ENCODE measurements at regions not wholly inside any gene's neighbourhood (a gene's known extent, or its start where the extent isn't known, plus 50 kb on each side); places are given as distances from the start of the nearest gene placed in this dataset.
A peak's percentile ranks its signal among the peaks of the same experiment; 100 is the strongest.

DNA sequence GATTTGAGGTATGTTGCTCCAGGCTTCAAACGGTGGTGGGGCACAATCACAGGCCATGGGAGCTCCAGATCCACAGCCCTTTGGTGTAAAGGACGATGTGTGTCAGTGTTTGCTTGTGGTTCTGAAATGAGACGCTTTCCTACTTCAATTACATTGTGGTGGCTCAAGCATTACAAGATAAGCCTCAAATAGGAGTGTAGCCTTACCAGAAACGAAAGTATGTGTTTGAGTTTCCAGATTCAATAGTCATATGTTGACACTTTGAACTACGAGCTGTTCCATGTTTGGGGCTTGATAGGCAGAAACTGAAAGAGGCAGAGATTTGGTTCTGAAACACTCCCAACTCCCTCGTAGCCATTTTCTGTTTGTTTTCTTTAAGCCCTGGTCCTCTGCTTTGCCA, 187.1 kb downstream of the MYLK4 start:
- peak in 2 of 3 donors; percentile 17 to 23 for DNase-seq (ENCODE audit: low read depth in 2 of 3, low spot score in 1 of 3)

DNA sequence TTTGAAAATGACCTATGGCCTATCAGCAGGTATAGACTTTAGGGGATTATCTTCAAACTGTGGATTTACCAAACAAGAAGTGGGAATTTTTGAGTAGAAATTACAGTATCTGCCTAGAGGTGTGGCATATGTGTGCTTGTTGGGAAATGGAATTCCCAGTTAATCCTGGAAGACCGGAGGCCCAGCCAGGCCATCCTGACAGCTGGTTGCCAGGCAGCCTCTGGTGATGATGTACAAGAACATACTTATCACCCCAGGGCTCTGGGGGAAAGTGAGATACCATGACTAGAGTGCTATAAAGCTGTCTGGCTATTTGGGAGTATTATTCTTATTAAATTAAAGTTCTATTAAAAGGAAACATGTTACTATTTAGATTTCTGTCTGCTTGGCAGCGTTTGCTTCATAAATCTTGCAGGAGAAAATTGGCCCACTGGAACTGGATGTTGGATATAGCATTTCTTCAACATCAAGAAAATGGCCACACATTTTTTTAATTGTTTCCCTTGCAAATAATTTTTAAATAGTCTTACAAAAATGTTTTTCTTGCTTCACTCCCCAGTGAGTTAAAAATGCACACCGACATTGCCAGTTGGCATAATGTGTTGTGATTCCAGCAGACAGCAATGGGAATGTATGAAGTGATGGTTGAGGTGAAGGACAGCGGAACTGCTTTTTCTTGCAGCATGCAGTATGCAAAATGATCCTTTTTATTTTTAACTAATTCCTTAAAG, 187.8 kb downstream of the MYLK4 start:
- no peak for DNase-seq (ENCODE audit: low read depth in 2 of 3, low spot score in 1 of 3)

DNA sequence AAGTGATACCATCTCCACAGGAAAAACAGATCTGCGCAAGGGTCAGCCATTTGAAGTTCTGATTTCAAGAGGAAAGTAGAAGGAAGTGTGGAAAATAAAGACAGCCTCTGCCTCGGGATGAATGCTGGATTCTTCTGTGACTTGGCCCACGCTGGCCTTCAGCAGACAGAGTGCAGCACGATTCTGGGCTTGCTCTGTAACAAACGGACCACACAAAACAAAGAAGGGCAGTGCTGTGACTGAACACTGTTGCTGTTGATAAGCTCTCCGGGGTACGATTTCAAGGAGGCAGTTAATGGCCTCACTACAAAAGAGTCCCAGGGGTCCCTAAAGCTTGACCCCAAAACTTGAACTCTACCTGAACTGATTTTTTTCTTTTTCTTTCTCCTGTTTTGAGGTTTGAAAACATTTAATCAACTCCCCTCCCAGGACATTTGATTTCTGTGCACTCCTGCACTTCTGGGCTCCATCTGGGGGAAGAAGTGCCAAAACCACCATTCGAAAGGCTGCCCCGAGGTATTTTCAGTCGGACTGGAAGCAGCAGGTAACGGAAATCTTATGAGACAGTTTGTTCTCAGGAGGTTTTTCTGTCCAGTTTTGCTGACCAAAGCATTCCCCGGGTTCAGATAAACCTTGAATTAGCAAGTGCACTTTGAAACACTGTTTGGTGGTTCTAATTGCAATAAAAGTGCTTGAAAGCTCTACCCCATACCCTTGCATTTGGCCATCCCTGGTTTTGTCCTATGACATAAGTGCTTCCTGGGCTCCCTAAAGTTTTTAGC, 189.6 kb downstream of the MYLK4 start:
- DNase-seq (ENCODE audit: low read depth in 2 of 3, low spot score in 1 of 3): no peak

DNA sequence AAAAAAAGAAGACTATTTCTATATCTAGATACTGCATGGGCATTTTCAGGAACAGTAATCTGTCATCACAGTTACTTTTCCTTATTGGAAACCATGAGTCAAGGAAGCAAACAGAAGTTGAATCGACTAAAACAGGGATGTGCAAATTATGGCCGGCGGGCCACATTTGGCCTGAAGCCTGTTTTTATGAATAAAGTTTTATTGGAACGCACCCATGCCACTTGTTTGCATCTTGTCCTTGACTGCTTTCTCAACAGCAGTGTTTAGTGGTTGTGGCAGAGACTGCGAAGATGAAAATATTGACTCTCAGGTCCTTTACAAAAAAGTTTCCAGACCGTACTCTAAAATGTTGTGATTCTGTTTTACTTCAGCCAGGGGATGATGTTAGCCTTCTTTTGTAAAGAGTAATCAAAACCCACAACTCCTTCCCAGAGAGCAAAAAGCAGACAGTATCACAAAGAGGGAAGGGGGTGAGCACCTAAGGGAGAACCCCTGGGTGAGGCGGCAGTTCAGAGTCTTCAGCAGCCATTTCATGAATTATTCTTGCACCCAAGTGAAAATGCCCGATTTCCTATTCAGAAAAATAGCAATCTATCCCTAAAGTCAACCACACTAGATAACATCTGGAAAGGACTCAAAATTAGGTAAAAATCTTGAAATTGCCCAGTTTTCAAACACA, 190.4 kb downstream of the MYLK4 start:
- DNase-seq (ENCODE audit: low read depth in 2 of 3, low spot score in 1 of 3): no peak

DNA sequence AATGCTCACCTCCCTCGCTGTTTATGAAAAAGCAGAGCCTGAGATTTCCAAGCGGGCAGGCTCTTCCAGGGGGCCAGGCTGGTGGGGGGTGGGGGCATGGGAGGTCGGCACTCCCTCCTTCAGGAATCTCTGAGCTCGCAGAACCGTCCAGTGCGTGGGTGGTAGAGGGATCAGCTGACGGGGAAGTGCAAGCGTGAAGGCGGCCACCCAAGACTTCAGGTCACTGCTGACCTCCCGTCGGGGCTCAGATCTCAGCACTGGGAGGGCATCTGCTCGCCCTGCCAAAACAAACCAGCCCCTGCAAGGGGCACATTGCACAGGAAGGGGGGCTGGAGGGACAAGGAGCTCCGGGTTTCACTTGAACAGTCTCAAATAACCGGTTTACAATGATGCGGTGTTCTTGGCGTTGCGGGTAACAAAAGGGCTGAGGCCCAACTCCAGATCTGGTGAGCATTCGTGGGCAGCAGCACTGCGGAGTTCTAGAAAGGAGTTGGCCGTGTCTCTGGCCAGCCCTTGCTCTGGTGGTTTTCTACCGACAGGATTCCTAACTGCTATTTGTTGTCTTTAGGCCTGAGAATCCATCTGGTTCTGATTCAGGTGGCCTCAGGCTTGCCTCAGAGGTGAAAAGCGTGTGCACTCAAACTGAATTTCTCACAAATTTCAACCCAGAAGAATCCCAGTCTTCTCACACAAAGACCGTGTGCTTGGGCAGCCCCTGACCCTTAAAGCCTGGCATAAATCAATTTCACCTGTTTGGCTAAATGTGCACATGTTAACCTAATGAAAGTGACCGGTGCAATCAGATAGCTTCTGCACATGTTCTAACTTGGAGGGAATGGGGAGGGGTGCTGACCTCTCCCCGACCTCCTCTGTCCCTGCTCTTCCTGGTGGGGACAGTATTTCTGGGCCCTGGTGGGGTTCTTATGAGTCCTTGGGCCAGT, 191.6 kb downstream of the MYLK4 start:
- DNase-seq (ENCODE audit: low read depth in 2 of 3, low spot score in 1 of 3): no peak

DNA sequence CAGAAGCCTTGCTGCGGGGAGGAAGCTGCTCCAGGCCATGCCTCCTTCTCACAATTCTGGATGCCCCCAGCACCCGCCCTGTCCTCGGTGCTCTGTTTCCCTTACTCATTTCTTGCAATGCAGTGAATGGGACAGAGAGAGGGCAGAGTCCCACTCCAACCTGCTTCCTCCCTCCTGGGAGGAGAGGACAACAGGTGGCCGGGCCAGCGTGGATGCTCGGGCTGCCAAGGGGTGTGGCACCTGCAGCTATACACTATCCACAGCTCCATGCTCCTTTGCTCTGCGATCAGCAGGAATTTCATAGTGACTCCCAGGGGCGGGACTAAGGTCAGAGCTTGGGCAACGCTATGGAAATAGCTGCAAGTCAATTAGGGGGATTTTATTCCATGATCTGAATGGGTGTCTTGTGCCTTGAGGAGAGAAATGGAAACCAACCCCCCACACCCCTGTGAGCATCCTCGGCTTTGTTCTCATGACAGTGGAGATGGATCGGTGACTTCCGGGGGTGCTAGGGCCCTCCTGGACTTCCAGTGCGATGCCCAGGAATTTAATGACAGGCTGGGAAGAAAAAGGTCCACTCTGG, 192.5 kb downstream of the MYLK4 start:
- no peak for DNase-seq (ENCODE audit: low read depth in 2 of 3, low spot score in 1 of 3)

DNA sequence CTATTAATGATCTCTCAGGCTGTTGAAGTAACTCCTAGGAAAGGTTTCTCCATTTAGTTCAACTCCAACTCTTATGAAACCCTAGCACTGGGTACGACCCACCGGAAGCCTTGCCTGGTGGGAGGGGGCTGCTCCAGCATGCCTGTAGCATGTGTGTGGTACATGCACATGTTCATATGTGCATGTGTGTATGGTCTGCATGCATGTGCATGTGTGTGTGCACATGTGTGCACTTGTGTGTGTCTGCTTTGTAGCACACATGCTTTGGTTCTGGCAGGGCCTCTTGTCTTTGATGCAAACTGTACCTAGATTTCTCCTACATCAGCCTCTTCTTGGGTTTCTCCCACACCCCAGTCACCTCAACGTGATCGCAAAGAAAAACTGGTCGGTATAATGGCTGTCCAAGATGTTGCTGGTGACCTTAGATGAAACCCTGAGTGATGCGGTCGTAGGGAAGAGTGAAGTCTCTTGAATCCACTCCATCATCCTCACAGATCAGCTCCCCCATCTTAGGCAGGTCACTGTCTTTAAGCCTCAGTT, 193.5 kb downstream of the MYLK4 start:
- no peak for DNase-seq (ENCODE audit: low read depth in 2 of 3, low spot score in 1 of 3)

DNA sequence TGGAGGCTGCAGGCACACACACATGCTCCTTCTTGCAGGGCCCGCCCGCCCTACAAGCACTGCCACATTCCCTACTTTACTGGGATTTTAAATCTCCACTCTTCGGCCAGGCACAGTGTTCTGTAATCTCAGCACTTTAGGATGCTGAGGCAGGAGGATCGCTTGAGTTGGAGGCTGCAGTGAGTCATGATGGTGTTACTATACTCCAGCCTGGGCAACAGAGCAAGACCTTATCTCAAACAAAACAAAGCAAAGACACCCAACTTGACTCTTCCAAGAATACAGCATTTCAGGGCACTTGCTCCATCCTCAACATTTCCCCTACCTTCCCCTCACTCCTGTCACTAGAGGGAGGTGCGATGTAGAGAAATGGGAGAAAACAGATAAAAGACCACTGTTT, 194.0 kb downstream of the MYLK4 start:
- no peak for DNase-seq (ENCODE audit: low read depth in 2 of 3, low spot score in 1 of 3)

DNA sequence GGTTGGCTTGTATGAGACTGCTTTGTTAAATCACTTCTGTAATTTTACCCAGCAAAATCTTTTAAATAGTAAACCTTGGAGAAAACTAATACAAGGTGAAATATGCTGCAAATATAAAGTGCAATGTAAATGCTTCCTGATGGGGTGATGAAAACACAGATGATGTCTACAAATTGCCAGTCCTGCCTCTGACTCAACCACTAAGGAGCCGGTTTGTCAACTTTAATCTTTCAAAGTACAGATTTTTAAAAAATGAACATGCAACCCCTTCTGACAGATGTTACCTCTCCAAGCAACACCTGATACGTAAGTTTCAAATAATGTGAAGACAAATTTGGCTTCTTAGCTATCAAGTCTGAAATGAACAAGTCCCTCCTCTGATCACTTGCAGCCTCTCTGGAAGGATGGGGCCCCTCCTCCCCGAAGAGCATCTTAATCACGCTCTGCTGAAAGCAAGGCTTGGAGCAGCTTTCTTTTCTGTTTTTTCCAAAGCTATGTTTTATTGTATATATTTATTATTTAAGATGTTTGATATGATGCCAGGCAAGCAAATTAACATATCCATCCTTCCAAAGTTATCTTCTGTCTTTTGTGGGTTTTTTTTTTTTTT, 196.0 kb downstream of the MYLK4 start:
- DNase-seq (ENCODE audit: low read depth in 2 of 3, low spot score in 1 of 3): no peak

DNA sequence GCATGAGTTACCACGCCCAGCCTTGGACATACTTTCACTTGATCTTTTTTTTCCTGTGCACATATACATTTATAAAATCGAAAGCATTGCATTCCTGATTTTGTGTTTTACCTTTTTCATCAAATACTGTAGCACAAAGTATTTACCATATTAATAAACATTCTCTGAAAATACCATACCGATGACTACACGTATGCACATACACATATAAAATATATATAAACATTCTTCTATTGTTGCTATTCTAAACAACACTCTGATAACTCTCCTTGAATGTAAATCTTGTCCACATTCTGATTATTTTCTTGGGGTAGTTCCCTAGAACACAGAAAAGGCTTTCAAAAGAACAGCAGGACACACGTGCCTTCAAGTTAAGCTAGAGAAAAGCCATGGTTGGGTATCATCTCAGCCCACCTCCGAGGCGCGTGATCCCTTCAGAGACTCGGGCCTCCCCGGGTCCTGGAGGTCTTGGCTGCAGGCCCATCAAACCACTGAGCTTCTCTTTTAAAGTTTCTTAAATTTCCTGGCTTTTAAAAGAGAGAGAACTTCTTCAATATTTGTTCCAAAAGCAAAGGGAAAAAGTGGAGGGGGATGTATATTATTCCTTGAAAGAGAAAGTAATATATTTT, 198.1 kb downstream of the MYLK4 start:
- DNase-seq (ENCODE audit: low read depth in 2 of 3, low spot score in 1 of 3): no peak

DNA sequence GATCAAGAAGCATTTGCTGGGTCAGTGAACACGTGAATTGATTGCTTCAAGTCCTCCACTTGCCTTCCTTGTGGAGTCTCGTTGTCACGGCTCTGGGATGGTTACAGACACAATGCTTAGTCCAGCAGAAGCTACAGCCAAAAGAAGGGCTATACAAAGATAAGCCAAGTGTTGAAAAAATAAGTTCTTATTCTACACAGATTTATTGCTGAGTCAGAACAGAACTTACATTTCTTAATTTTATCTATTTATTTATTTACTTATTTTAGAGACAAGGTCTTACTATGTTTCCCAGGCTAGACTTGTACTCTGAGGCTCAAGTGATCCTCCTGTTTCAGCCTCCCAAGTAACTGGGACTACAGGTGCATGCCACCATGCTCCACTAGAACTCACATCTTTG, 199.0 kb downstream of the MYLK4 start:
- DNase-seq (ENCODE audit: low read depth in 2 of 3, low spot score in 1 of 3): no peak

DNA sequence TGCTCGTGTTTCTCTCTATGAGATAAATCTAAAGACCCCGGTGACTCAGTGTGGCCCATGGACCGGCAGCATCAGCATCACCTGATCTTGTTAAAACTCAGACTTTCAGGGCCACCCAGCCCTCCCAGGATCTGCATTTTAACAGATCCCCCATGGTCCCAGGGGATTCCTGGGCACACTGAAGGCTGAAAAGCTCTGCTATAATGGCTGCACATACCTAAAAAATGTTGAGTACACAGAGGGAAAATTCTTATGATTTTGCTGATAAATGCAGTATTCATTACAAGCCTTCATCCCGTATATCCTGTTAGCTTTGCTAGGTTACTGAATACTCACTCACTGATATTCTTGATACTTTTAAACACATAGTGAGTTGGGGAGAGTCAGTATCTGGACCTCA, 200.5 kb downstream of the MYLK4 start:
- no peak for DNase-seq (ENCODE audit: low read depth in 2 of 3, low spot score in 1 of 3)

DNA sequence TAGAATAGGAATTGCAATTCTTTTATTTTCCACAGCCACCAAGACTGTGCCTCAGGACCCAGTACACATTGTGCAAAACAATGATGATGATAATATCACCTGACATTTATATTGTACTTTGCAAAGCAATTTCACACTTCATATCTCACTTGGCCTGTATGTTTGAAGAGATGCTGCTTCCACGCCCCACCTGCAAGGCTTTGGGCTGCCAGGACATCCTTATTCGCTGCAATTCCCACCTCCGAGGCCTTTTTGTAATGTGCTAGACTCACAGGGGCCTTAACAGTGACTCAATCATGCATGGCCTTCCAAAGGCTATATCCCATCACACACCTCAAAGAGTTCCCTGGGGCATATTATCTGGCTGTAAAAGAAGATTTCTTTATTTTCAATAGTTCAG, 200.9 kb downstream of the MYLK4 start:
- no peak for DNase-seq (ENCODE audit: low read depth in 2 of 3, low spot score in 1 of 3)

DNA sequence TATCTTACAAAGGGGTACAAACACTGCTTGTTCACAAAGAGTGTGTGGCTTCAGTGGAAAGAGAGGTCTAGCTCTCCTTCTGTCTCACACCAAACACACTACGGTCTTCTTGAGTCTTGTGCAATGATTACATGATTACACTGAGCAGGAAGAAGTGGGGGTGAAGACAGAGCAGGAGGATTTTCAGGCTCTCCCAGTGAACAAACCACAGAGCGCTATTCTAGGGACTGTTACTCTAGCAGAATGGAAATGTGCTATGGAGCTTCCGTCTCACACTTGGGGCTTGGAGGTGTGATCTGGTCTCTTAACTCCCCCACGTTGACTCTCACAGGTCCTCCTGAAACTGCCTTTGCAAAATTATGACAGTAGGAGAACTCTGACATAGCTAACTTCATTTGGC, 203.4 kb downstream of the MYLK4 start:
- no peak for DNase-seq (ENCODE audit: low read depth in 2 of 3, low spot score in 1 of 3)

DNA sequence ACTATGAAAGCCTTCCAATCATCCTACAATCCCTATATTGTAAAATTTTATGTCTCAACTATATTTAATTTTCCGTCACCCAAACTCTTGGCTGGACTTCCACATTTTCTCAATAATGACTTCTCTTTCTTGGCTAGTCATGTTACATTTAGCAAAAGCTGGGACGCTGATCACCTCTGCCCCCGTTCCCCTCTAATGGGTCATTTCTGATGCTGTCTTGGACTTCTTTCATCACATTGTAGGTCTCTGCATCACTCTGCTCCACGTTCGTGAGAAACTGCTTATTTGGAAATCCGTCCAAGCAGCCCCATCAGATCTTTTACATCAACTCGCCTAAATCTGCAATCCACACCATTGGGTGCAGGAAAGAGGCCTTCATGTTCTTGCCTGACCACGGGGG, 203.8 kb downstream of the MYLK4 start:
- no peak for DNase-seq (ENCODE audit: low read depth in 2 of 3, low spot score in 1 of 3)

DNA sequence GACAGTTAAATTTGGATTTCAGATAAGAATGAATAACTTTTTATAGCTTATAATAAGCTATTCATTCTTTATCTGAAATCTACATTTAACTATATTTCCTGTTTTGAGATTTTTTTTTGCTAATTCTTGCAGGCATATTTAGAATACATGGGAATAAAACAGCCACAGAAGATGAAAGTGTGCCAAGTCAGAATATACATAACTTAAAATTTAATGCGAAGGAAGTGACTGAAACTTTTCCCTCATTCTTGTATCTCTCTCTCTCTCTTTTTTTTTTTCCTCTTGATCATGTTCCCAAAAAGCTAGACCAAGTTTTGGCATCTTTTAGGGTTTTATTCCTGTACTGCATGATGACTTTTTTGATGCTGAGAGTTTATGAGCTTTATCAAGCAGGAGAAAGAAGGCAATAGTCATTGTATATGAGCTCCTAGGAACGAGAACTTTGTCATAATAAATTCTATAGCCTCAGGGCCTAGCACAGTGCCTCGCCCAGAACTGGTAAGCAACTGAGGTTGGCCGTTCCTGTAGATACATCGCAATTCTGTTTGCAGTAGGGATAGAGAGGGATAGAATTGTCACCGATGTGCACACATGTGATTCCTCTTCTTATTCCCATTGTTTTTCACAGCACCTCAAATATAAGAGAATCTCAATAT, 205.2 kb downstream of the MYLK4 start:
- no peak for DNase-seq (ENCODE audit: low read depth in 2 of 3, low spot score in 1 of 3)

DNA sequence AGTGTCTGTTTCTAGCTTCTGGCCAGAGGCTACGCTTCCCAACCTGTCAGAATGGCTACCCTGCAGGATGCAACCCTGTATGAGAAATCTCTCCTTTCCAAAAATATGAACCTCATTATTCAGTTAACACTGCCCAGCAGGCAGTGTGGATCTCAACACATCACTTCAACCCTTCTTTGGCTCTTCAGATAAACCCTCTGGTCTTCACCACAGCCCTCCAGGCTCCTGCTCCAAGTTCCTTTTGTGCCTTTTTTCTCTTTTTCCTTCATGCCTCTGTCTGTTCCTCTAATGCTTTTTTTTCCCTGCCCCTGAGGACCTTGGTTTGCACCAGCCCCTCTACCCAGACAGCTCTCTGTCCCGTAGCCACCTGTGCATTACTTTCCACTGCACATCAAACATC, 207.4 kb downstream of the MYLK4 start:
- no peak for DNase-seq (ENCODE audit: low read depth in 2 of 3, low spot score in 1 of 3)

DNA sequence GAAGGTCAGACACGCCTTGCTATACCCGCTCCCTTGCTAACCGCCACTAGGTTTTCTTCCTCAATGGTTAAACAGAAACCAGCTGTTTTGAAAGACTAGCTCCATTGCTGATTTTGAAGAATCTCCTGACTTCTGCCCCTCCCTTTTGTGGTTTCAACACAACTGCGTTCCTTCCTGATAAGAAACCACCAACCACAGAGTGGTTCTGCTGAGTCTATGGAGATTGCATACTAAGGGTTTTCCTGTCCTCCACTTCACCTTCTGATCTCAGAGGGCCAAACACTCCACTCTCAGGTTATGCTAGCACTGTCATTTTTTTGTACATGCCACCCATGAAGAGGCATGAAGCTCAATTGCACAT, 207.9 kb downstream of the MYLK4 start:
- peak; percentile 8 to 28 (median 16) for DNase-seq (ENCODE audit: low read depth in 2 of 3, low spot score in 1 of 3)

Measured in stimulated activated CD4-positive, alpha-beta T cell treated with anti-CD3 and anti-CD28 coated beads, Interleukin-12 subunit alpha, Interleukin-12 subunit beta, amount 100 ng/mL, for 48 hours (primary cell).